Fibroblast of skin of left quadriceps (primary cell): ENCODE measurements at regions not wholly inside any gene's neighbourhood (a gene's known extent, or its start where the extent isn't known, plus 50 kb on each side); places are given as distances from the start of the nearest gene placed in this dataset.

Experiments
- DNase-seq, 2 experiments: peaks; one replicate each; pipeline ENCODE4 v3.0.0-alpha.2; 2013; ENCODE audit warnings: low read depth in 2 of 2

DNA sequence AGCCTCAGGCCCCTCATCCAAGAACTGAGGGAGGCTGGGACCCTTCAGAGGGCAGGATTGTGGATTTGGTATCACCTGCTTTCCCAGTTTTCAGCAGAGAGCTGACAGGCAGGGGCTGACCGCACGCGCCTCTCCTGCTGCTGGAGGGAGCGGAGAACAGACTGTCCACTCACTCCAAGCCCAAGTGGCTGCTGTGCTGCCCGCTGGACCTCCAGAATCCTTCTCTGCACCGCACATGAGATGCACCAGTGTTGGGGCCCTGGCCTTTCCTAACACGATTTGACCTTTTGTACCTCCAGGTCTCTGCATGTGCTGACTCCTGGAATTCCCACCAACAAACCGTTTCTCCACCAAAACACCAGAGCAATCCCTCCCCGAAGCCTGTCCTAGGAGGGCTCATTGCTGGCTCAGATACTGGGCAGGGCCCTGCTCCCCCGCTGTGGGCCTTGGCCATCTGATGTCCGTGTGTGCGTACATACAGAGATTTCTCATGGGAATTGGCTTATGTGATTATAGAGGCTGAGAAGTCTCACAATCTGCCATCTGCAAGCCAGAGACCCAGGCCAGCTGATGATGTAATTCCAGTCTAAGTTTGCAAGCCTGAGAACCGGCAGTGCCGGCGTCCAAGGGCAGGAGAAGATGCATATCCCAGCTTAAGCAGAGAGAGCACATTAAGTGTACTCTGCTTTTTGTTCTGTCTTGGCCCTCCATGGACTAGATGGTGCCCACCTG, 141.7 kb downstream of the GADD45G start:
- DNase-seq, result peak; percentile 68 to 74

- DNase-seq, result no peak
Observed at GRCh38 chr9:89747596-89747995, 142.8 kb downstream of the GADD45G start.

DNA sequence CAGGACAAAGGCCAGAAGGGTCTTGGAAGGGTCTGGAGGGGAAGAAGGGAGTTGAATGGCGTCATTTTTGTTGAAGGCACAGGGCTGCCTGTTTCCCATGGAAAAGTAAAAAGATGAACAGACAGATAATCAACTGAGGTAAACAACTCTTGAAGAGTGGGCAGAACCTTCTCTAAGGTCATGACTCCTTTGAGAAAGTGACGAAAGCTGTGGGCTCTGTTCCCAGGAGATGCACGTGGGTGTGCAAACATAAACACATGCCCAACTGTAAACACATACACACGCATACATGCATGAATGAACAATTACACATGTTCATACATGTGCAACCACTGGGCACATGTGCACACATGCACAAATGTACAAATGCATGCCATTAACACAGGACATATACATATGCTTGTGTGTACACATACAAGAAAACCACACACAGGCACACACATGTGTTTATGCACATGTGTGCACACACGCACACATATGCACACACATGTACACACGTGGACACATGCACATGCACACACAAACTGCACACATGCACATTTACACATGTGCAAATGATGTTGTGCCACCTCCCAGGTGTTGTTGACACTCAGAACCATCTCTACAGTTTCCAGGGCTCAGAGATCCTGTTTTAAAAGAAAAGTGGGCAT, 143.3 kb downstream of the GADD45G start:
- DNase-seq, result no peak

DNA sequence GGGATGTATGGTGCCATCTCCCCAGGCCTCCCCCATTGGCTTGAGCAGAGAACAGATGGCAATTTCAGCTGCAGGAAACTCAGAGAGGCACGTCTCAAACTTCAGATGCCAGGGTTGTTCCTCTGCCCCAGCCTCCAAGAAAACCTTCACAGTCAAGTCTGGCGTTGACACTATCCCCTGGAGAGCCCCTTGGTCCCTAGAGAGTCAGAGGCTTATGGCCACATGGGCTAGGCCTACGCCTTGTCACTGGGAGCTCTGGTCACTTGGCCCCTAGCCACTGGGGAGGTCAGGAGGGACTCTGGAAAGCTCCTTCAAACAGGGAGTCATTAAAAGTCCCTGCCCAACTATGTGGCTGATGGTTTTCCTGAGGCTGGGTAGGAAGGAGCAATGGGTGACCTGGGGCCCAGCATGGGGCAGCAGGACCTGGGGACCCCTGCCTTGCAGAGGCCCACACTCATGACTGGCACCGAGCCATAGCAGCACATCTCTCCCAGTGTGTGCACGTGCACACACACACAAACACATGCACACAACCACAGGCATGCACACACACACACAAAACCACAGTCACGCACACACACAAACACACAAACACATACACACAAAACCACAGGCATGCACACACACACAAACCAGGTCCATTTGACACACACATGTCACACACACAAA, 144.2 kb downstream of the GADD45G start:
- DNase-seq, result no peak

GRCh38 chr9:89749500-89750116, 144.8 kb downstream of the GADD45G start:
- peak; percentile 40 to 48 for DNase-seq

DNA sequence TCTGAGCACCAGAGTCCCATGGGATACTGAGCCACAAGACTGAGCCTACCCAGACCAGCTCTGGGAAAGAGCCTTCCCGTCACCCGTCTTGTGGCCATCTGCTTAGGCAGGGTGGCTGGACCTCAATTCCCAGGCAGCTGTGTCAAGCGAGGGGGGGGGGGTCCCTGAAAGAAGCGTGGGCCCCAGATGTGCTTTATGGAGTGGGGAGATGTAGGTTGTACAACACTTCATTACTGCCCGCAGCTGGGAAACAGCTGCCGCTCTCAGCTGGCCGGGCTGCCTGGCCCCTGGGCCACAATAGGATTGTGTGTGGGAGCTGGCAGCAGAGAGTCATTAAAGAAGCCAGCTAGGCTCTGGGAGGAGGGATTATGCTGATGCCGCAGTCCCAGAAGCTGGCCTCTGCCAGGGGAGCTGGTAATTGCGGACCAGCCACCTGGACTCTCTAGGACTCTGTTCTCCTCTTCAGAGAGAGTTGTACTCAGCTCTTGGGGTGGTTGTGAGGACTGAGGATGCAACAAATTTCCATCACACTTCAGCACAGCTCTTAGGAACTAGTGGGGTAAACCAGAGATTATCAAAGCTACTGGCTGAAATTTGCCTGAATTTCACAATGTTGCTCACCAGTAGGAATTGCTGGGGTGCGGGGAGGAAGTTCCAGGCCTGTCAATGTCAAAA, 145.4 kb downstream of the GADD45G start:
- no peak for DNase-seq

DNA sequence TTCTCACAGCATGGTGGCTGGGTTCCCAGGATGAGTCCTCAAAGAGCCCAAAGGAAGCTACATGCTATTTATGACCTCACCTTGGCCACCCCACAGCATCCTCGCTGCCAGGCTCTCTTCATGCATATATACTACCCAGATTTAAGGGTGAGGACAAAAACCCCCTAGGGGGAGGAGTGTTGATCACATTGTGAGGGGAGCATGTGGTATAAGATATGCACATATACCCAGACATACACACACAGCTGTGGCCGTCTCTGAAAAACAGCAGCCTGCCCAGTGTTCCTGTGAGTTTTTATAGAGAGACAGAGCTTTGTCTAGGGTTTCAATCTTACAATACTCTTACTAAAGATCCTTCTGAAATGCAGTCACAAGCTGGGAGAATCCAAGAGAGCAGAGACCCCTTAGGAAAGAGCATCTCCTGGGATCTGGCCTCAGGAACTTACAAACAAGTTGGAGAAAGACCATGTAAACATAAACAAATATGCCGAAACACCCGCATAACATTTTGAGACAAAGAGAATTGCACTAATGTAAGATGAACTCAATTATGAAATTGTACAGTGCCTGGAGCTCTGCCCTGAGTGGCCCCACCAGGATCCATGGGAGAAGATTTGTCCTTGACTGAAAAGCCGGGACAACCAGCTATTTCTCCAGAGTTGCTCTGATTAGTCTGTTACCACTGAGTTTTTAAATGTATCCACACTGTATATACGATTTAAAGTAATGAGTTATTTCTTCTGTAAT, 146.4 kb downstream of the GADD45G start:
- DNase-seq, result no peak

GRCh38 chr9:89752154-89752553, 147.3 kb downstream of the GADD45G start:
- DNase-seq, result no peak

DNA sequence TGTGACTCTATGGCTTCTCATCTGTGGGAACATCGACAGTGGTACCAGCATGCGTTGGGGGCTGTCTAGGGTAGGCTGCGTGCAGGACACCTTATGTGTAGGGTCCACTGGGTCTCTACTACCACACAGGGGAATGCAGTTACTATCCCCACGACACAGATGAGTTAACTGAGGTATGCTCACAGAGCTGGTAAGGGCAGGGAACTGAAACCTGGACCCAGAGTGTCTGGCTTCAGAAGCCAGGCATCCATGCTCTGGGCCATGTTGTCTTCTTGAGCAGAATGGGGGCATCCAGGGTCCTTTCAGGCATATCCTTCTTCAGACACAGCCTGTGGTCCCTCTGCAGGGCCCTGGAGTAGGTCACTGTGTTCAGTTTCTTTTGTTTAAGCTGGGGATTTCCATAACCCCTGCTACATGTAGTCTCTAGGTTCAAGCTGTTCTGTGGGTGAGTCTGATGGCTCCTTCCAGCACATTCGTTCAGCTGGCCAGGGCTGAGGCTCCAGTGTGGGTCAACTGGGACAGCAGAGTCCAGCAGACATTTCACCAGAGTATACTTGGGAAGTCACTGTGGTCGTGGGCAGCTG, 148.8 kb downstream of the GADD45G start:
- no peak for DNase-seq

- DNase-seq, result no peak
Observed at GRCh38 chr9:89754193-89754592, 149.4 kb downstream of the GADD45G start.

GRCh38 chr9:89755821-89756220, 151.0 kb downstream of the GADD45G start:
- peak; percentile 90 to 91 for DNase-seq

DNA sequence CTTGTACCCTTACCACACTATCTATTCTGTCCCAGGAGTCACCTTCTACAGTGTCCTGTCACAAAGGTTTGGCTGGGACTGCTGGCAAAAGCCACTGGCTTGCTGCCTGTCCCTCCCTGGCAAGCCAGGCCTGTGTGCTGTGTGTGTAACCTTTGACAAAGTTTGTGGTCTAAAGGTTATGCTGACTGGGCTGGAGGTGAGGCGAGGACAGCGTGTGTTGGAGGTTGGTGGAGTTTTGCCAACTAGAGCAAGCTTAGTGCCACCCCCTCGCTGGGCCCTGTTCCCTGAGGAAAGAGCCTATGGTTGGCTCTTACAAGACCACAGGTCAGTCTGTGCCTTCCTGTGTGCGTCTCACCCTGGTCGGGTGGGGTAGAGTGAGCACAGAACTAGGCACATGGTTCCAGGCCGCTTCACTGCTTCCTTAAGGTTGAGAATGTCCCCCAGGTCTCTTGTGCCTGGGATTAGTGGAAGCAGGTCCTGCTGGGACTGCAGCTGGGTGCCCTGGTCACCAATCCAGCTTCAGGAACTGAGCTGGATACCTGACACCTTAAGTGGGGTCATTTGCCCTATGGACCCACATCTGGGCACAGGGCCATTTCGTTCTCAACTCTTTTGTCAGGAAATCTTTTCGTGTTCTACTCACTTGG, 152.2 kb downstream of the GADD45G start:
- DNase-seq, result no peak

GRCh38 chr9:89757776-89758528, 153.1 kb downstream of the GADD45G start:
- no peak for DNase-seq

DNA sequence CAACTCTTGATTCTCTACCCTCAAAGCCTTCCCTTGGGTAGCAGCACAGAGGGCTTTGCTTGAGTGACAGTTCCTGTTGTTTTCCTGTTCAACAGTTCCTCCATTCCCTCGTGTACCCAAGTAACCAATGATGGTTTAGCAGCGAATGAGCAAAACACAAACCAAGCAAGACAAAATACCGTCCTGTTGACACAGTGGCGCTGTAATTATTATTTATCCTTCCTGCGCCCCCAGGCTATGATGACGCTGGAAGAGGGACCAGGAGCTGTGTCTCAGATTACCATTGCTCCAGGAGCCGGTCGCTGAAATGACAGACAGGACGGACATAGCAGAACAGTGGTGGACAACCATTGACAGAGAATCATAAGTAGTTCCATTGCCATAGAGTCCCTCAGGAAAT, 154.8 kb downstream of the GADD45G start:
- no peak for DNase-seq

DNA sequence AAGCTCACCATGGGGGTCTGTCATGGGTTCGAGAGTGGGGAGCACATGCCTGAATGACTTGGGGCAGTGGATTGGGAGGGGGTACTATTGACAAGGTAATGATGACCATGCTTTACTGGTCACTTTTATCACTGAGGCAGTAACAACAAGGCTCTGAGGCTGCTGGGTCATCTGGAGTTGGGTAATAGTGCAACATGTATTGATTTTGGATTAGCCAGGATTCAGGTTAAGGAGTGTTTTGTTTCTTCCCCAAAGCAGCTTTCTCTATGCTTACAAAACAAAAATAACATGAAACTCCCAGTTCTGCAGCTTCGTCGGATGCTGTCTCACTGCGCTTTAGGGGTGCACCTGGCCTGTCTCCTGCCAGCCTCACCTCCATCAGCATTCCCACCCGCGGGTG, 155.3 kb downstream of the GADD45G start:
- DNase-seq, result no peak

DNA sequence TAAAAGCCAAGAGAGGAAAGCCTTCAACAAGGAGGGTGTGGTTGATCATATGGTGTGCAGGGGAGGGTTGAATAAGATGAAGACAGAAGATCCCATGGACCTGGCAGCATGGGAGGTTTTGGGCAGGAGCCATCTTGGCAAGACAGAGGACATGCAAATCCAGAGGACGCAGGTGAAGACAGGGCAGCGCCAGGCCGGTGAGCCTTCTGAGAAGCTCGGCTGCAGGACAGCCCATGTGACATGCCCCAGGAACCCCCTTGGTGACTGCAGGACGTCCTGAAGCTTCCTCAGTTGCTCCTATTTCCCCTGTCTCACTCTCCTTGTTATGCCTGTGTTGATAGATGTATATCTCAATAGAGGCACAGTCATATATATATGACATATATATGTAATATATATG, 159.4 kb downstream of the GADD45G start:
- DNase-seq, result no peak

GRCh38 chr9:89765211-89765946, 160.6 kb downstream of the GADD45G start:
- DNase-seq, result no peak

DNA sequence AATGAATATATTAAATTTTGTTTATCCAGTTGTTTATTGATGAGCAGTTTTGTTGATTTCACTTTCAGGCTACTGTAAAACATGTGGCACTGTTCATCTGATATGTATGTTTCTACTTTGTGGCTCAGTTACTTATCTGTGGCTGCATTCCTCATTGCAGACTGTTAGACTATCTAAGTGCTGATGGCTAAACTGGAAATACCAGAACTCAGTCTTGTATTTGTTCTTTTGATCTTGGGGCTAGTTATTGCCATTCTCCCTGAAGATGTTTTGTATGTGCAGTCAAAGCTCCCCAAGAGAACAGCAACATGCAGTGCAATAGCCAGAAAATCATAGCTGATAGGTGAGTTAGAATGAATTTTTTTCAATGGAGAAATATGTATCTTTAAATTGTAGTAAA, 162.2 kb downstream of the GADD45G start:
- no peak for DNase-seq

DNA sequence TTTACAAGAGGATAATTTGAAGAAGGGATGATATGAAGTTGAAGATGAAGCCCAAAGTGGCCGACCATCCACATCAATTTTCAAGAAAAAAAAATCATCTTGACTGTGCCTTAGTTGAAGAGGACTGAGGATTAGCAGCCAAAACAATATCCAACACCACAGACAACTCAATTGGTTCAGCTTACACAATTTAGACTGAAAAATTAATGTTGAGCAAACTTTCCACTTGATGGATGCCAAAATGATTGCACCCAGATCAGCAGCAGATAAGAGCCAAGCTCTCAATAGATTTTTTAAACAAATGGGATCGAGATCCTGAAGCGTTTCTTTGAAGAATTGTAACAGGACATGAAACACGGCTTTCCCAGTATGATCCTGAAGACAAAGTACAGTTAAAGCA, 163.2 kb downstream of the GADD45G start:
- no peak for DNase-seq
